Cardiac fibroblast (primary cell): ENCODE measurements at regions not wholly inside any gene's neighbourhood (a gene's known extent, or its start where the extent isn't known, plus 50 kb on each side); places are given as distances from the start of the nearest gene placed in this dataset.

Source experiments
- DNase-seq, 2 donors: peaks; one replicate each; pipeline versions ENCODE4 v3.0.0 to v3.0.0-alpha.2; 2010; ENCODE audit warnings: low read depth in 2 of 2
- H3K4me3 ChIP-seq, 2 donors: replicated peaks in 1 of 2; 1 replicate in 1 of 2; 2 replicates in 1 of 2; pipeline ENCODE4 v1.5.1; 2011; ENCODE audit warnings: low read depth in 2 of 2, low read length in 2 of 2, mild to moderate bottlenecking in 2 of 2, moderate library complexity in 1 of 2
- CTCF ChIP-seq: IDR thresholded peaks from one replicate; pipeline ENCODE4 v1.5.1; 2011; ENCODE audit warnings: low read depth, mild to moderate bottlenecking, low read length, inconsistent platforms

- no peak for TF ChIP-seq CTCF
- DNase-seq, result no peak
- no peak overlapping the region for H3K4me3 ChIP-seq
Measured at GRCh38 chr10:2798336-2799022, 268.9 kb upstream of the PFKP start.

GRCh38 chr10:2791774-2792443, 275.4 kb upstream of the PFKP start:
- no peak for TF ChIP-seq CTCF
- no peak overlapping the region for H3K4me3 ChIP-seq
- no peak for DNase-seq

- TF ChIP-seq CTCF, result no peak
- H3K4me3 ChIP-seq, result no peak overlapping the region
- no peak for DNase-seq
Measured at GRCh38 chr10:2790396-2791188, 276.8 kb upstream of the PFKP start.

DNA sequence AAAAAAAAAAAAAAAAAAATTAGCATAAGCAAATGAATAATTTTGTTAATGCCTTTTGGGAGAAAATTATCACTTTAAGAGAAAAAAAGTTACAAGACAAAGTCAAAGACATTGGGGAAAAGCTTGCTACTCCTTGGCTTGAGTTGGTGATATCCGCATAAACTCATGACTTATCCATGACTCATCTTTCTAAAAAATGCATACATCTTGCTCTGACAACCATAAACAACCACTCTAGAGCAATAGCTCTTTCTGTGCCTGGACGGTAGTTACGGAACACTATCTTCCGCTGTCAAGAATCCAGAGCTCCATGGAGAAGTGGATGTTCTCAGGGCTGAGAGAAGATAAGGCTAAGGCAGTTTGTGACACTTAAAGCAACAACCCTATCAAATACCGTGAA, 281.1 kb upstream of the PFKP start:
- DNase-seq, result no peak
- TF ChIP-seq CTCF, result no peak
- H3K4me3 ChIP-seq, result no peak overlapping the region

DNA sequence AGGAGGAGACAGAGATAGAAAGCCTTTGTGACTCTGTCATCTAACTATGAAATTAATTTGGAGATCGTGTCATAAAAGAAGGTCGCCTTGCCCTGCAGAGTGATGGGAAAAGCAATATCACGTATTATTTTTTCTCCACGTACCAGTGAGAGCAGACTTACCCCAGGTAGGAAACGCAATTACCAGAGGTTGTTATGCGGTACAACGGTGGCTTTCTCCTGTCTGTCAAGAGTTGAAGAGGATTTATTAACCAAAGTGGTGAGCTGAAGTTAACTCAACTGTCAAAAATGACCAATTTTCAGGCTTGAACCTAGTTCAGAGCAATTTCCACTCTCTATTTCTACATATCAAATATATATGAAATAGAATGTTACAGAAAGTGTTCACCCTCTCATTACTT, 282.6 kb upstream of the PFKP start:
- no peak for DNase-seq
- H3K4me3 ChIP-seq, result no peak overlapping the region
- no peak for TF ChIP-seq CTCF

GRCh38 chr10:2782950-2783349, 284.4 kb upstream of the PFKP start:
- H3K4me3 ChIP-seq, result no peak overlapping the region
- DNase-seq, result no peak
- TF ChIP-seq CTCF, result no peak
